WTC11 (cell line): ENCODE measurements at regions not wholly inside any gene's neighbourhood (a gene's known extent, or its start where the extent isn't known, plus 50 kb on each side); places are given as distances from the start of the nearest gene placed in this dataset.
A peak's percentile ranks its signal among the peaks of the same experiment; 100 is the strongest.

Experiments
- ATAC-seq: fragments of 200-7000 bp; cut with Tn5 transposase; 2 replicates; pipeline ENCODE4 v1.10.0; 2021; ENCODE audit warnings: mild to moderate bottlenecking, moderate library complexity
- CTCF ChIA-PET: fragments of 300-600 bp; sonication (Branson Sonifier 250); formaldehyde crosslinking; loops from one replicate; lab custom pipeline; 2021; ENCODE audit warnings: antibody characterized with exemption; lab: Charles Lee
- POLR2A ChIA-PET: fragments of 350-600 bp; sonication (Branson Sonifier 250); formaldehyde crosslinking; loops from one replicate; lab custom pipeline; 2021; ENCODE audit warnings: antibody characterized with exemption; lab: Charles Lee
- DNase-seq: peaks from one replicate; pipeline ENCODE4 v3.0.0; 2021; ENCODE audit warnings: low spot score
- H3K27ac Mint-ChIP-seq: 2 replicates; pipeline ENCODE4 v1.8.0; 2021; ENCODE audit warnings: mixed read lengths
- H3K27me3 Mint-ChIP-seq: 2 replicates; pipeline ENCODE4 v1.8.0; 2021; ENCODE audit warnings: low read depth, mild to moderate bottlenecking, moderate library complexity, mixed read lengths
- H3K36me3 Mint-ChIP-seq: 2 replicates; pipeline ENCODE4 v1.8.0; 2021; ENCODE audit warnings: mixed read lengths
- H3K4me1 Mint-ChIP-seq: 2 replicates; pipeline ENCODE4 v1.8.0; 2022; ENCODE audit warnings: mixed read lengths
- H3K4me3 Mint-ChIP-seq: 2 replicates; pipeline ENCODE4 v1.8.0; 2021; ENCODE audit warnings: mild to moderate bottlenecking, moderate library complexity, mixed read lengths
- H3K9me3 Mint-ChIP-seq: 2 replicates; pipeline ENCODE4 v1.8.0; 2021; ENCODE audit warnings: mixed read lengths
- ATF1 ChIP-seq: sonication (generic); formaldehyde crosslinking; IDR thresholded peaks from 2 replicates; pipeline ENCODE4 v1.8.1; 2023; ENCODE audit warnings: mild to moderate bottlenecking, moderate library complexity, missing genetic modification reagents
- CREM ChIP-seq: sonication (generic); formaldehyde crosslinking; IDR thresholded peaks from 2 replicates; pipeline ENCODE4 v1.8.1; 2022; ENCODE audit warnings: mild to moderate bottlenecking, missing genetic modification reagents, moderate library complexity
- ELF4 ChIP-seq: sonication (generic); formaldehyde crosslinking; IDR thresholded peaks from 2 replicates; pipeline ENCODE4 v1.8.1; 2022; ENCODE audit warnings: low read depth, mild to moderate bottlenecking, moderate library complexity, missing genetic modification reagents
- EMX1 ChIP-seq: fragments of 250-450 bp; sonication (Bioruptor Pico); IDR thresholded peaks from 2 replicates; pipeline ENCODE4 v1.8.0; 2021; ENCODE audit warnings: mild to moderate bottlenecking
- FOXK1 ChIP-seq: sonication (generic); formaldehyde crosslinking; IDR thresholded peaks from 2 replicates; pipeline ENCODE4 v1.8.0; 2022; ENCODE audit warnings: mild to moderate bottlenecking, moderate library complexity, missing genetic modification reagents
- GRHL2 ChIP-seq: fragments of 250-450 bp; sonication (Bioruptor Pico); IDR thresholded peaks from 2 replicates; pipeline ENCODE4 v1.8.0; 2022; ENCODE audit warnings: mild to moderate bottlenecking, moderate library complexity; ENCODE audit not compliant: insufficient replicate concordance, severe bottlenecking
- MYBL2 ChIP-seq: sonication (generic); formaldehyde crosslinking; IDR thresholded peaks from 2 replicates; pipeline ENCODE4 v1.8.1; 2023; ENCODE audit warnings: mild to moderate bottlenecking, moderate library complexity, missing genetic modification reagents
- NR3C1 ChIP-seq: sonication (generic); formaldehyde crosslinking; conservative IDR thresholded peaks from 2 replicates; pipeline ENCODE4 v1.8.1; 2023; ENCODE audit warnings: low read depth, mild to moderate bottlenecking, missing genetic modification reagents
- TCF7 ChIP-seq: sonication (generic); formaldehyde crosslinking; IDR thresholded peaks from 2 replicates; pipeline ENCODE4 v1.8.0; 2022; ENCODE audit warnings: mild to moderate bottlenecking, low read depth, missing genetic modification reagents, moderate library complexity
- ZNF219 ChIP-seq: sonication (generic); formaldehyde crosslinking; IDR thresholded peaks from 2 replicates; pipeline ENCODE4 v1.8.0; 2023; ENCODE audit warnings: missing genetic modification reagents, mild to moderate bottlenecking, borderline replicate concordance
- ZNF317 ChIP-seq: sonication (generic); formaldehyde crosslinking; IDR thresholded peaks from 2 replicates; pipeline ENCODE4 v1.8.1; 2023; ENCODE audit warnings: low read depth, mild to moderate bottlenecking, moderate library complexity, missing genetic modification reagents, borderline replicate concordance
- ZNF396 ChIP-seq: fragments of 250-450 bp; sonication (Bioruptor Pico); IDR thresholded peaks from 2 replicates; pipeline ENCODE4 v1.8.0; 2021; ENCODE audit warnings: mild to moderate bottlenecking, moderate library complexity, borderline replicate concordance
- ZNF423 ChIP-seq: fragments of 250-450 bp; sonication (Bioruptor Pico); IDR thresholded peaks from 2 replicates; pipeline ENCODE4 v2.1.2; 2022; ENCODE audit warnings: mild to moderate bottlenecking, moderate library complexity
- TF ChIP-seq, protein P1 (sequence below): sonication (generic); formaldehyde crosslinking; IDR thresholded peaks from 2 replicates; pipeline ENCODE4 v1.8.1; 2022; ENCODE audit warnings: missing genetic modification reagents, borderline replicate concordance
- TF ChIP-seq, protein P2 (sequence below): sonication (generic); formaldehyde crosslinking; IDR thresholded peaks from 2 replicates; pipeline ENCODE4 v1.8.0; 2022; ENCODE audit warnings: mild to moderate bottlenecking, missing genetic modification reagents
- TF ChIP-seq, protein P3 (sequence below): sonication (generic); formaldehyde crosslinking; IDR thresholded peaks from 2 replicates; pipeline ENCODE4 v1.8.0; 2023; ENCODE audit warnings: mild to moderate bottlenecking, missing genetic modification reagents
- TF ChIP-seq, protein P4 (sequence below): sonication (generic); formaldehyde crosslinking; IDR thresholded peaks from 2 replicates; pipeline ENCODE4 v1.8.0; 2022; ENCODE audit warnings: mild to moderate bottlenecking, missing genetic modification reagents
- TF ChIP-seq, protein P5 (sequence below): sonication (generic); formaldehyde crosslinking; IDR thresholded peaks from 2 replicates; pipeline ENCODE4 v1.8.1; 2022; ENCODE audit warnings: low read depth, mild to moderate bottlenecking, moderate library complexity, missing genetic modification reagents, borderline replicate concordance
- TF ChIP-seq, protein P6 (sequence below): sonication (generic); formaldehyde crosslinking; IDR thresholded peaks from 2 replicates; pipeline ENCODE4 v1.8.1; 2023; ENCODE audit warnings: mild to moderate bottlenecking, missing genetic modification reagents, moderate library complexity
- TF ChIP-seq, protein P7 (sequence below): fragments of 250-450 bp; sonication (Bioruptor Pico); IDR thresholded peaks from 2 replicates; pipeline ENCODE4 v1.9.0; 2021; ENCODE audit warnings: mild to moderate bottlenecking, borderline replicate concordance
- TF ChIP-seq, protein P8 (sequence below): fragments of 250-450 bp; sonication (Bioruptor Pico); IDR thresholded peaks from 2 replicates; pipeline ENCODE4 v1.9.0; 2021; ENCODE audit warnings: mild to moderate bottlenecking

DNA sequence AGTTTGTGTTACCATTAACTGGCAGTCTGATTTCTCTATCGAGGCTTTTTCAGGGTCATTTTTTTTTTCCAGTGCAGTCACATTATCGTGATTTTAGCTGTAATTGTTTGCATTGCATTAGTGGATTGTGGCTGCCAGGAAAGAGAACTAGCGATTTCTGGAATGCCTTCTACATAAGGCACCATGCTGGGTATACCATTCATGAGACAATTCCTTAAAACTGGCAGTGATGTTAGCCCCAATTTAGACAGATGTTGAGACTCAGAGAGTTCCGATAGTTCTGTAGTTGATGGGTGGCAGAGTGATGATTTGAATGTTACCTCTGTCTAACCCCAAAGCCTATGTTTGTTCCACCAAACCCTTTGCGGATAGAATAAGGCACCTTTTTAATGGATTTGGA is 175.4 kb upstream of the TENM3 start:
- H3K27ac Mint-ChIP-seq, result peak overlapping the region; percentile 92
- peaks cover 12% of the 10 kb centered on the region for H3K9me3 Mint-ChIP-seq
- peaks cover 11% of the 10 kb centered on the region for H3K36me3 Mint-ChIP-seq
- ChIA-PET CTCF (no interaction called here), POLR2A (no interaction called here)
- ATAC-seq (peak; percentile 48; the same call in 1 of the 2 replicates), DNase-seq (no peak)
- TF ChIP-seq ZNF219 (CRISPR knock-in tag) (no peak), ZNF423 (no peak), ZNF396 (no peak), FOXK1 (CRISPR knock-in tag) (no peak), ELF4 (no peak), MYBL2 (CRISPR knock-in tag) (no peak), EMX1 (no peak), NR3C1 (no peak)
- TF ChIP-seq, protein P1, sequence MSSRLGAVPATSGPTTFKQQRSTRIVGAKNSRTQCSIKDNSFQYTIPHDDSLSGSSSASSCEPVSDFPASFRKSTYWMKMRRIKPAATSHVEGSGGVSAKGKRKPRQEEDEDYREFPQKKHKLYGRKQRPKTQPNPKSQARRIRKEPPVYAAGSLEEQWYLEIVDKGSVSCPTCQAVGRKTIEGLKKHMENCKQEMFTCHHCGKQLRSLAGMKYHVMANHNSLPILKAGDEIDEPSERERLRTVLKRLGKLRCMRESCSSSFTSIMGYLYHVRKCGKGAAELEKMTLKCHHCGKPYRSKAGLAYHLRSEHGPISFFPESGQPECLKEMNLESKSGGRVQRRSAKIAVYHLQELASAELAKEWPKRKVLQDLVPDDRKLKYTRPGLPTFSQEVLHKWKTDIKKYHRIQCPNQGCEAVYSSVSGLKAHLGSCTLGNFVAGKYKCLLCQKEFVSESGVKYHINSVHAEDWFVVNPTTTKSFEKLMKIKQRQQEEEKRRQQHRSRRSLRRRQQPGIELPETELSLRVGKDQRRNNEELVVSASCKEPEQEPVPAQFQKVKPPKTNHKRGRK (CRISPR knock-in tag), result no peak
- TF ChIP-seq, protein P2, sequence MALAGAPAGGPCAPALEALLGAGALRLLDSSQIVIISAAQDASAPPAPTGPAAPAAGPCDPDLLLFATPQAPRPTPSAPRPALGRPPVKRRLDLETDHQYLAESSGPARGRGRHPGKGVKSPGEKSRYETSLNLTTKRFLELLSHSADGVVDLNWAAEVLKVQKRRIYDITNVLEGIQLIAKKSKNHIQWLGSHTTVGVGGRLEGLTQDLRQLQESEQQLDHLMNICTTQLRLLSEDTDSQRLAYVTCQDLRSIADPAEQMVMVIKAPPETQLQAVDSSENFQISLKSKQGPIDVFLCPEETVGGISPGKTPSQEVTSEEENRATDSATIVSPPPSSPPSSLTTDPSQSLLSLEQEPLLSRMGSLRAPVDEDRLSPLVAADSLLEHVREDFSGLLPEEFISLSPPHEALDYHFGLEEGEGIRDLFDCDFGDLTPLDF (CRISPR knock-in tag), result no peak
- TF ChIP-seq, protein P3, sequence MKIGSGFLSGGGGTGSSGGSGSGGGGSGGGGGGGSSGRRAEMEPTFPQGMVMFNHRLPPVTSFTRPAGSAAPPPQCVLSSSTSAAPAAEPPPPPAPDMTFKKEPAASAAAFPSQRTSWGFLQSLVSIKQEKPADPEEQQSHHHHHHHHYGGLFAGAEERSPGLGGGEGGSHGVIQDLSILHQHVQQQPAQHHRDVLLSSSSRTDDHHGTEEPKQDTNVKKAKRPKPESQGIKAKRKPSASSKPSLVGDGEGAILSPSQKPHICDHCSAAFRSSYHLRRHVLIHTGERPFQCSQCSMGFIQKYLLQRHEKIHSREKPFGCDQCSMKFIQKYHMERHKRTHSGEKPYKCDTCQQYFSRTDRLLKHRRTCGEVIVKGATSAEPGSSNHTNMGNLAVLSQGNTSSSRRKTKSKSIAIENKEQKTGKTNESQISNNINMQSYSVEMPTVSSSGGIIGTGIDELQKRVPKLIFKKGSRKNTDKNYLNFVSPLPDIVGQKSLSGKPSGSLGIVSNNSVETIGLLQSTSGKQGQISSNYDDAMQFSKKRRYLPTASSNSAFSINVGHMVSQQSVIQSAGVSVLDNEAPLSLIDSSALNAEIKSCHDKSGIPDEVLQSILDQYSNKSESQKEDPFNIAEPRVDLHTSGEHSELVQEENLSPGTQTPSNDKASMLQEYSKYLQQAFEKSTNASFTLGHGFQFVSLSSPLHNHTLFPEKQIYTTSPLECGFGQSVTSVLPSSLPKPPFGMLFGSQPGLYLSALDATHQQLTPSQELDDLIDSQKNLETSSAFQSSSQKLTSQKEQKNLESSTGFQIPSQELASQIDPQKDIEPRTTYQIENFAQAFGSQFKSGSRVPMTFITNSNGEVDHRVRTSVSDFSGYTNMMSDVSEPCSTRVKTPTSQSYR, result no peak
- TF ChIP-seq, protein P4, sequence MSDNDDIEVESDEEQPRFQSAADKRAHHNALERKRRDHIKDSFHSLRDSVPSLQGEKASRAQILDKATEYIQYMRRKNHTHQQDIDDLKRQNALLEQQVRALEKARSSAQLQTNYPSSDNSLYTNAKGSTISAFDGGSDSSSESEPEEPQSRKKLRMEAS (CRISPR knock-in tag), result no peak
- H3K4me3 Mint-ChIP-seq, result no peak overlapping the region
- peaks cover 41% of the 10 kb centered on the region for H3K4me1 Mint-ChIP-seq
- H3K27me3 Mint-ChIP-seq, result no peaks in the 10 kb centered on the region

DNA sequence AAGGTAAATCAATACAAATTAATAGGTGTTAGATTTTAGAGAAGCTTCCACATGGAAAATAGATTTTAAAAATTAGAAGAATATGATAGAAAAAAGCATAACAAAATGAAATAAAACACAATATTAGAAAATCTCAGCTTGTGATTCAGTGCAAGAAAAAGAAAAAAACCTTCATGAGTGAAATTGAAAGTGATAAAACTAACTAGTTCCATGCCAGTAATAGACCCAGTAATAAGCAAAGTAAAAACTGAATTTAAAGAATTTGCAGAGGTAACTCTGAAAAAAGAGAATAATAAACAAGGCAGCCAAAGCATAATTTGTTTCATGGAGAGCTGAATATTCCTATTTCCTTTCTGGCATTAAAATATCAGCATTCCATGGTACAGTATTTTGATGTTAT is 174.3 kb upstream of the TENM3 start:
- H3K4me1 Mint-ChIP-seq, result peaks cover 31% of the 10 kb centered on the region
- CTCF ChIA-PET, result no interaction called here
- DNase-seq, result no peak
- no peak for TF ChIP-seq ATF1 (CRISPR knock-in tag)
- TF ChIP-seq CREM (CRISPR knock-in tag), result no peak
- TF ChIP-seq, protein P5, sequence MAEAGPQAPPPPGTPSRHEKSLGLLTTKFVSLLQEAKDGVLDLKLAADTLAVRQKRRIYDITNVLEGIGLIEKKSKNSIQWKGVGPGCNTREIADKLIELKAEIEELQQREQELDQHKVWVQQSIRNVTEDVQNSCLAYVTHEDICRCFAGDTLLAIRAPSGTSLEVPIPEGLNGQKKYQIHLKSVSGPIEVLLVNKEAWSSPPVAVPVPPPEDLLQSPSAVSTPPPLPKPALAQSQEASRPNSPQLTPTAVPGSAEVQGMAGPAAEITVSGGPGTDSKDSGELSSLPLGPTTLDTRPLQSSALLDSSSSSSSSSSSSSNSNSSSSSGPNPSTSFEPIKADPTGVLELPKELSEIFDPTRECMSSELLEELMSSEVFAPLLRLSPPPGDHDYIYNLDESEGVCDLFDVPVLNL (CRISPR knock-in tag), result no peak
- TF ChIP-seq, protein P4 (CRISPR knock-in tag), result no peak
- TF ChIP-seq, protein P6, sequence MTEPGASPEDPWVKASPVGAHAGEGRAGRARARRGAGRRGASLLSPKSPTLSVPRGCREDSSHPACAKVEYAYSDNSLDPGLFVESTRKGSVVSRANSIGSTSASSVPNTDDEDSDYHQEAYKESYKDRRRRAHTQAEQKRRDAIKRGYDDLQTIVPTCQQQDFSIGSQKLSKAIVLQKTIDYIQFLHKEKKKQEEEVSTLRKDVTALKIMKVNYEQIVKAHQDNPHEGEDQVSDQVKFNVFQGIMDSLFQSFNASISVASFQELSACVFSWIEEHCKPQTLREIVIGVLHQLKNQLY, result no peak
- TF ChIP-seq TCF7 (CRISPR knock-in tag), result no peak
- TF ChIP-seq, protein P7, sequence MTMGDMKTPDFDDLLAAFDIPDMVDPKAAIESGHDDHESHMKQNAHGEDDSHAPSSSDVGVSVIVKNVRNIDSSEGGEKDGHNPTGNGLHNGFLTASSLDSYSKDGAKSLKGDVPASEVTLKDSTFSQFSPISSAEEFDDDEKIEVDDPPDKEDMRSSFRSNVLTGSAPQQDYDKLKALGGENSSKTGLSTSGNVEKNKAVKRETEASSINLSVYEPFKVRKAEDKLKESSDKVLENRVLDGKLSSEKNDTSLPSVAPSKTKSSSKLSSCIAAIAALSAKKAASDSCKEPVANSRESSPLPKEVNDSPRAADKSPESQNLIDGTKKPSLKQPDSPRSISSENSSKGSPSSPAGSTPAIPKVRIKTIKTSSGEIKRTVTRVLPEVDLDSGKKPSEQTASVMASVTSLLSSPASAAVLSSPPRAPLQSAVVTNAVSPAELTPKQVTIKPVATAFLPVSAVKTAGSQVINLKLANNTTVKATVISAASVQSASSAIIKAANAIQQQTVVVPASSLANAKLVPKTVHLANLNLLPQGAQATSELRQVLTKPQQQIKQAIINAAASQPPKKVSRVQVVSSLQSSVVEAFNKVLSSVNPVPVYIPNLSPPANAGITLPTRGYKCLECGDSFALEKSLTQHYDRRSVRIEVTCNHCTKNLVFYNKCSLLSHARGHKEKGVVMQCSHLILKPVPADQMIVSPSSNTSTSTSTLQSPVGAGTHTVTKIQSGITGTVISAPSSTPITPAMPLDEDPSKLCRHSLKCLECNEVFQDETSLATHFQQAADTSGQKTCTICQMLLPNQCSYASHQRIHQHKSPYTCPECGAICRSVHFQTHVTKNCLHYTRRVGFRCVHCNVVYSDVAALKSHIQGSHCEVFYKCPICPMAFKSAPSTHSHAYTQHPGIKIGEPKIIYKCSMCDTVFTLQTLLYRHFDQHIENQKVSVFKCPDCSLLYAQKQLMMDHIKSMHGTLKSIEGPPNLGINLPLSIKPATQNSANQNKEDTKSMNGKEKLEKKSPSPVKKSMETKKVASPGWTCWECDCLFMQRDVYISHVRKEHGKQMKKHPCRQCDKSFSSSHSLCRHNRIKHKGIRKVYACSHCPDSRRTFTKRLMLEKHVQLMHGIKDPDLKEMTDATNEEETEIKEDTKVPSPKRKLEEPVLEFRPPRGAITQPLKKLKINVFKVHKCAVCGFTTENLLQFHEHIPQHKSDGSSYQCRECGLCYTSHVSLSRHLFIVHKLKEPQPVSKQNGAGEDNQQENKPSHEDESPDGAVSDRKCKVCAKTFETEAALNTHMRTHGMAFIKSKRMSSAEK (CRISPR knock-in tag), result no peak
- TF ChIP-seq, protein P8, sequence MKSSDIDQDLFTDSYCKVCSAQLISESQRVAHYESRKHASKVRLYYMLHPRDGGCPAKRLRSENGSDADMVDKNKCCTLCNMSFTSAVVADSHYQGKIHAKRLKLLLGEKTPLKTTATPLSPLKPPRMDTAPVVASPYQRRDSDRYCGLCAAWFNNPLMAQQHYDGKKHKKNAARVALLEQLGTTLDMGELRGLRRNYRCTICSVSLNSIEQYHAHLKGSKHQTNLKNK (CRISPR knock-in tag), result no peak
- no peak for TF ChIP-seq ZNF317 (CRISPR knock-in tag)
- TF ChIP-seq GRHL2 (CRISPR knock-in tag), result no peak
- TF ChIP-seq, all 79 proteins: peak for 0
- Mint-ChIP-seq H3K27ac (no peak overlapping the region), H3K27me3 (no peaks in the 10 kb centered on the region), H3K9me3 (peaks cover 22% of the 10 kb centered on the region), H3K4me3 (no peak overlapping the region), H3K36me3 (peaks cover 19% of the 10 kb centered on the region)
- no peak for ATAC-seq
- POLR2A ChIA-PET, result no interaction called here
